Endothelial cell of umbilical vein (primary cell): ENCODE measurements at regions not wholly inside any gene's neighbourhood (a gene's known extent, or its start where the extent isn't known, plus 50 kb on each side); places are given as distances from the start of the nearest gene placed in this dataset.

Experiments used
- EZH2 ChIP-seq: IDR thresholded peaks from 2 replicates; pipeline ENCODE4 v1.6.1; 2012; ENCODE audit warnings: borderline replicate concordance, low read depth, mild to moderate bottlenecking, moderate library complexity, low read length, inconsistent platforms; ENCODE audit not compliant: severe bottlenecking
- FOS ChIP-seq: IDR thresholded peaks from 2 replicates; pipeline ENCODE4 v1.6.1; 2011; ENCODE audit warnings: mild to moderate bottlenecking, low read length, moderate library complexity, borderline replicate concordance; ENCODE audit not compliant: insufficient read depth
- JUN ChIP-seq: IDR thresholded peaks from 2 replicates; pipeline ENCODE4 v1.6.1; 2011; ENCODE audit warnings: borderline replicate concordance, low read depth; ENCODE audit not compliant: insufficient read length, insufficient read depth
- MYC ChIP-seq: IDR thresholded peaks from one replicate; pipeline ENCODE4 v1.6.1; 2011; ENCODE audit warnings: mild to moderate bottlenecking, low read depth, low read length
- POLR2A ChIP-seq: IDR thresholded peaks from 2 replicates; pipeline ENCODE4 v1.6.1; 2012; ENCODE audit warnings: low read depth, mild to moderate bottlenecking, control low read depth, low read length
- TF ChIP-seq, protein P1 (sequence below), 2 donors: IDR thresholded peaks; 1 replicate in 1 of 2; 2 replicates in 1 of 2; pipeline ENCODE4 v1.5.1; 2011; ENCODE audit warnings: low read length in 2 of 2, mild to moderate bottlenecking in 2 of 2, moderate library complexity in 2 of 2, control low read depth in 1 of 2, inconsistent platforms in 1 of 2, low read depth in 1 of 2; ENCODE audit not compliant: insufficient read depth in 1 of 2; ENCODE audit errors: extremely low read depth in 1 of 2
- TF ChIP-seq, protein P2 (sequence below): IDR thresholded peaks from 2 replicates; pipeline ENCODE4 v1.6.1; 2011; ENCODE audit not compliant: insufficient read depth, insufficient read length

DNA sequence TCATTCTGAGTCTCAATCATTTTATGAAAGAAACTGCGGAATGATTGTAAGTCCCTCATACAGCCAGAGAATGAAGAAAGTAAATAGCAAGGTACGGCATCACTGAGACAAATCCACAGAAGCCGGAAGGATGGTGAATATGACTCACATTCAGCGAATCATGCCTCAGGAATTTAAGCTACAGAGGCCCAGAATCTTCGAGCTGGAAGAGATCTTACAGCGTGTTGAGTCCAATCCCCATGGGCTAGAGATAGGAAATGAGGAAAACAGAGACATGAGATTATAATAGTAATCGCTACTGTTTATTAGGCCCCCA is 173.2 kb downstream of the KIF18A start:
- TF ChIP-seq, protein P1, sequence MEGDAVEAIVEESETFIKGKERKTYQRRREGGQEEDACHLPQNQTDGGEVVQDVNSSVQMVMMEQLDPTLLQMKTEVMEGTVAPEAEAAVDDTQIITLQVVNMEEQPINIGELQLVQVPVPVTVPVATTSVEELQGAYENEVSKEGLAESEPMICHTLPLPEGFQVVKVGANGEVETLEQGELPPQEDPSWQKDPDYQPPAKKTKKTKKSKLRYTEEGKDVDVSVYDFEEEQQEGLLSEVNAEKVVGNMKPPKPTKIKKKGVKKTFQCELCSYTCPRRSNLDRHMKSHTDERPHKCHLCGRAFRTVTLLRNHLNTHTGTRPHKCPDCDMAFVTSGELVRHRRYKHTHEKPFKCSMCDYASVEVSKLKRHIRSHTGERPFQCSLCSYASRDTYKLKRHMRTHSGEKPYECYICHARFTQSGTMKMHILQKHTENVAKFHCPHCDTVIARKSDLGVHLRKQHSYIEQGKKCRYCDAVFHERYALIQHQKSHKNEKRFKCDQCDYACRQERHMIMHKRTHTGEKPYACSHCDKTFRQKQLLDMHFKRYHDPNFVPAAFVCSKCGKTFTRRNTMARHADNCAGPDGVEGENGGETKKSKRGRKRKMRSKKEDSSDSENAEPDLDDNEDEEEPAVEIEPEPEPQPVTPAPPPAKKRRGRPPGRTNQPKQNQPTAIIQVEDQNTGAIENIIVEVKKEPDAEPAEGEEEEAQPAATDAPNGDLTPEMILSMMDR (IDR thresholded peaks at IDR 0.05; ENCODE audit: extremely low read depth in 1 of 2, insufficient read depth in 1 of 2, low read depth in 1 of 2, low read length in 2 of 2), result no peak
- TF ChIP-seq EZH2, result no peak
- TF ChIP-seq POLR2A, result no peak
- TF ChIP-seq MYC, result no peak
- TF ChIP-seq, protein P2, sequence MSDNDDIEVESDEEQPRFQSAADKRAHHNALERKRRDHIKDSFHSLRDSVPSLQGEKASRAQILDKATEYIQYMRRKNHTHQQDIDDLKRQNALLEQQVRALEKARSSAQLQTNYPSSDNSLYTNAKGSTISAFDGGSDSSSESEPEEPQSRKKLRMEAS, result no peak
- TF ChIP-seq FOS, result peak; percentile 90
- TF ChIP-seq JUN, result peak; percentile 87
